ENCODE measurements at regions not wholly inside any gene's neighbourhood (a gene's known extent, or its start where the extent isn't known, plus 50 kb on each side); places are given as distances from the start of the nearest gene placed in this dataset.

DNA sequence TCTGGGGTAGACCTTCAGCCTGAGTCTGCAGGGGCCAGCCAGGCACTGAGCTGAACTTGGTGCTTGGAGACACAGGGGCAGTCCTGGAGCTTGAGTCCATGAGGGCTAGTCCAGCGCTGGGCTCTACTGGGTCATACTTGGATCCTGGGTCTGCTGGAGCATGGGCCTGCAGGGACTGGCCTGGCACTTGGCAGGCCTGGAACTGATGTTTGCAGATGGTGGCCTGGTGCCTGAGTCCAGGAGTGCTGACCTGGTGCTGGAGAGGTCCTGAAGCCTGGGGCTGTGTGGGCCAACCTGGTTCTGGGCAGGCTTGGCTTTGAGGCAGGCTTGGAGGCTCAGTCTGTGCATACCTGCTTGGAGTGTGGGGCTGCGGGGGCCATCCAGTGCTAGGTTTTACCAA lies 143.4 kb upstream of the DSCAM start:
- no peak for DNase-seq

DNA sequence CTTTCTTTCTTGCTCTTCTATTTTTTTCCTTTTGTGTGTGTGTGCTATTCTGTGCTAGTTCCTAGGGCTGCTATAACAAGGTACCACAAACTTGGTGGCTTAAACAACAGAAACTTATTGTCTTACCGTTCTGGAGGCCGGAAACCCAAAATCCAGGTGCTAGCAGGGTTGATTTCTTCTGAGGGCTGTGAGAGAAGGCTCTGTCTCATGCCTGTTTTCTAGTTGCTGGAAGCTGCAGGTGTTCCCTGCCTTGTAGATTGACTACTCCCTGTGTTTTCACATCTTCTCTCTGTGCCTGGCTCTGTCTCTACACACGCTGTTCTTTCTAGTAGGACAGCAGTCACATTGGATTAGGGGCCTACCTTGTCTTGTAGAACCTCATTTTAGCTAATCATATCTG lies 150.9 kb upstream of the DSCAM start:
- no peak for DNase-seq

DNA sequence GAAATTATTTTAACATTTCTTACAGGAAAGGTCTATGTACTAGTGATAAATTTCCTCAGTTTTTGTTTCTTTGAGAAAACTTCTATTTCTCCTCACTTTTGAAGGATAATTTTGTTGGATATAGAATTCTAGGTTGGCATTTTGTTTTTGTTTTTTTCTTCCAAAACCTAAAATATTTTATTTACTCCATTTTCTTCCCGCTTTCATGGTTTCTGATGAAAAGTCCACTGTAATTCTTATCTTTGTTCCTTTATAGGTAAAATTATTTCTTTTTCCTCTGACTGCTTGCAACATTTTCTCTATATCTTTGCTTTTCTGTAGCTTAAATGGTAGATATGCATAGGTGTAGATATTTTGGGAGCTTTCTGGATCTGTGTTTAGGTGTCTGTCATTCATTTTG lies 153.9 kb upstream of the DSCAM start:
- no peak for DNase-seq

DNA sequence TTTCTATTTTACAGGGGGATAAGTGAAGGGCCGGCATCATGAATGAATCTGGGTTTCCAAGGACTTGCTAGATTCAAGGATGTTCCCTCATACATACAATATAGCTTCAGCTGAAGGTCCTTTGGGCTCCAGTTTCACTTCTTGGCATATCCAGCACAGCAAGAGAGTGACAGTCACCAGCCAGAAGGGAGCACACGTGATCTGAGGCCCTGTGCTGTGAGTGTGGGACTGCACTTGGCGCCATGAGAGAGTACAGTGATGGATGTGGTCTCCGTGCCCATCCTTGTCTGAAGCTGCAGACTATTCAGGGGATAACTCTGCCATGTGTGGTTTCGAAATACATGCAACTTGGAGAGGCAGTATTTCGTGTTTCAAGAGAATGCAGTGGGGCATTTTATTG lies 159.7 kb upstream of the DSCAM start:
- no peak for DNase-seq

DNA sequence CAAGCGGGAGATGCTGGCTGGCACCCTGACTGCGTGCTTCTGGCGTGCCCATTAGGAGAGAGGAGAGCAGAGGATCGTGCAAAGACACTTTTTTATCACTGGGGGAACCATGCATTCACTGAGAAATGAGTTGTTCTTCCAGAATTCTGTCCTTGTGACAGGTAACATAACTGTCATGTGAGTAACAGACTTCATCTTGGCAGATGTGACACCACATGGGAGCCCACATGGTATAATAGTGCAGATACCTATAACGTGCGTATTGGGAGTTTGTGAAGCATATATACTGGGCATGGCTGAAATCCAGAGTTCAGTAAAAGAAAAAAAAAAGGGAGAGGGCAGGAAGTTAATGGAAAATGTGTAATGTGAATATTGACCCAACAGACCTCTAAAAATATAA lies 159.6 kb upstream of the BACE2 start:
- DNase-seq, result no peak

DNA sequence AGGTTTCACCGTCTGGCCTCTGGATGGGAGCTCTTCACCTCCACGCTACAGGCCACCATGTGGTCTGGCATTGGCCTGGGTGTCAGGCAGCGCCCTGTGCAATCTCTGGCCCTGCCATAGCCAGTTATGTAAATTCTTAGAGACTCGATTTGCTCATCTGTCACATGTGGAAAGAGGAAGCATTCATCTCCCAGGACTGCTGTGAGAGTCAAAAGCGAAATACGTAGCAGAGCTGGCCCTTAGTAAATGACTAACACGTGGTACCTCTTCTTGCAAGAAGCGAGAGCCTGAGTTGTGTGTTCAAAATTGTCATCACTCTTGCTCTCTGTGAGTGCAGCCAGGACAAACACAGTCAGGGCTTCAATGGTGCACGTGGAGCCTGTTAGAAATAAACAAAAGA lies 159.0 kb upstream of the BACE2 start:
- DNase-seq, result no peak

DNA sequence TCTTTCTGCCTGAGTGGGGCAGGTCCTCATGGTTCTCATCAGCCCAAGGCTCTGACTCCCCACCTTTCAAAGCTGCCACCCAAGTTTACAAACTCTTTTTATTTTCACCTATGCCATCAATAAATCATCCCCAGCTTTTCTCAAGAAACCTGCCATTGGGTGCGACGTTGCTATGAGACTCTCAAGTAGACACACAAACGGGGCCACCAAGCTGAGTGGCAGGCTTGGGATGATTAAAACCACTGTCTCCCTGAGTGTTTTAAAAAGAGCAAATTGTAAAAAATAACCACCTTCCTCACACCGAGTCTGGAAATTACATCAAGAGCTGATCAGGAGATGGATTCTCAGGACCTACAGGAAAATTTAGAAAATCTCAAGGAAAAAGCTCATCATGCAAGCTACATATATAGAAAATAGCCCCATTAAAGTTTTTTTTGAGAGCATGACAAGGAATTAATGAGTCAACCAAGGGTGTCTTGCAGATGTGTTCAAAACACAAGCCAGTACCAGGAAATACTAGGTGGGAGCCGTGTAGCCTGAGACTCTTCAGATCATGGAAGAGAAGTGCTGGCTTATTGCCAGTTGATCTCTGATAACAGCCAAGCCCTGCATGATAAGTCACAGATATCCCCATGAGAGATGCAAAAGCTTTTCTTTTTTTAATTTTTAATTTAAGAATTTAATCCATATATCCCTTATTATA lies 158.4 kb upstream of the BACE2 start:
- DNase-seq, result no peak

DNA sequence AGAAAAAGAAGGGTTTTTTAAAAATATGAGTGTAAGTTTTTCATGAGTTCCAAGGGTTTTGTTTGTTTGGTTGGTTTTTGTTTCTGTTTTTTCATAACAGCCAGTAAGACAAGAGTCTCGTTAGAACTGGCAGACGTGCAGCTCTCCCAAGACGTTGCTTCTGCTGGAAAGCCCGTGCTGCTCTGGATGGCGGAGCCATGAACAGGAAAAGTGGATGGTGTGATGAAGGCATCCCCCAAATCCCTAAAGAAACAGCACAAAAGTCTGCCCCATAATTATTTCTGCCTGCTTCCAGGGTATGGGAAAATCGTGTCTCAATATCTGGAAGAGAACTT lies 157.9 kb upstream of the BACE2 start:
- DNase-seq, result no peak

DNA sequence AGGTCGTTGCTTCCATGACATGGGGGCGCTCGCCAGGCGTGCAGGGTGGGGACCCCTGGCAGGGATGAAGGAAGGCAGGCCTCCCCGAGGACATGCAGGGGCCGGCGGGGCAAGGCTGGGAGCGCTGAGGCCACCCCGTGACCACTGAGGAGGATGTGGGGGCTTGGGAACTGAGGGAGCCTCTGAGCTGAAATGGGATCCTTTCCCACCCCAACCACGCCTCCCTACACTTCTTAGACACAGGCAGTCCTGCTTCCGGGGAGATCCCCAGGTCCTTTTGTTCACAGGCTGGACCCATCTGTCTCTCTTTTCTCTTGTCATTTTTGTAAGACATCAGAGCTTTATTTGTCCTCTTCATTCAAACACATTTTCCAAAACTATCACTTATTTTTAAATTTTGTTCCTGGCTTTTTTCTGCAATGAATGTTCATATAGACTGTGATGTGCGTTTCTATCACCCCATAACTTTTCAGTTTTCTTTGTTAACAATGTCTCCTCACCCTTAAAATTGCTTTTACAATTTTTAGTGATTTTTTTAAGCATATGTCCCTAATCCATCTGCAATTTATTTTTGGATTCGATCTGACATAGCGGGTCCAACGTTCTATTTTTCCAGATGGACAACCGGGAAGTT lies 156.7 kb upstream of the BACE2 start:
- DNase-seq, result no peak

DNA sequence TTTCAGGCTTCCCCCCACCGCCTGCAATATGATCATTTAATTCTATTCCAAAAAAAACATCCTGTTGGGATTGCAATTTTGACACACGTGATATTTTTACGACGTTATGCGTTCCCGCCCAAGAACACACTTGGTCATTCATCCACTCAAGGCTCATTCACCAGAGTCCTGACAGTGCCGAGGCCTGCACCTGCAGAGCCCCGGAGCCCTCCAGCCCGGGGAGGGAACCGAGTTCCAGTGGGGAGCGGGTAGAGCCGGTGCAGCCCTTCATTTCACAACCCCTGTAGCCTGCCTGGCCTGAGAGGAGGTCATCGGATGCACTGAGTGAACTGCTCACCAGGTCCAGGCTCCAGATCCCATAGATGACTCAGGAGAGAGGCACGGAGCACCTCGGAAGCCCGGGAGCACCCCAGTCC lies 156.0 kb upstream of the BACE2 start:
- no peak for DNase-seq

DNA sequence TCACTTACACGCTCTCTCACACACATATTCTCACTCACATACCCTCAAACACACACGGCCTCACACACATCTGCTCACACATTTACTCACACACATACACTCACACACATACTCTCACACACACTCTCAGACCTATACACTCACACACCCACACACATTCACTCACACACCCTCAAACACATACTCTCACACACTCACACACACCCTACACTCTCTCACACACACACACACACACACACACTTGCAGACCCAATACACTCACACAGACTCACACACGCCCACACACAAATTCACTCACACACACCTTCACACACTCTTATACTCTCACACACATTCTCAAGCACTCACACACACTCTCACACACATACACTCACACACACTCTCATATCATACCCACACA lies 155.5 kb upstream of the BACE2 start:
- no peak for DNase-seq

DNA sequence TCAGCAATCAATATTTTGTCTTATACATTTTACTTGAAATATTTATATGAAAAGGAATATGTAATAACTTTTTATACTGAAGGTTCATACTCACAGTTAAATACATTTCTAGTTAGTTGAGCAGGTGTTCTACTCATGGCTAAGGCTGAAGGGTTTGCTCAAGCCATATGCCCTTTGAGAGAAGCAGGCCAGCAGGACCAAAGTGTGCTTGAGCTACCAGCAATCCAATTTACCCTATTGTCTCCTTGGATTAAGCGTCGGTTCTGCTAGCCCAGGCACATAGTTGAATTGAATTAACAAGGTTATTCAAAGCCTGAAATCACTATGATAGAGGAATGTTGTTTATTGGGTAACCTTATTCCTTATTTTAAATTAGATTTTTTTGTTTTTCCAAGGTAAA lies 151.5 kb upstream of the BACE2 start:
- no peak for DNase-seq

DNA sequence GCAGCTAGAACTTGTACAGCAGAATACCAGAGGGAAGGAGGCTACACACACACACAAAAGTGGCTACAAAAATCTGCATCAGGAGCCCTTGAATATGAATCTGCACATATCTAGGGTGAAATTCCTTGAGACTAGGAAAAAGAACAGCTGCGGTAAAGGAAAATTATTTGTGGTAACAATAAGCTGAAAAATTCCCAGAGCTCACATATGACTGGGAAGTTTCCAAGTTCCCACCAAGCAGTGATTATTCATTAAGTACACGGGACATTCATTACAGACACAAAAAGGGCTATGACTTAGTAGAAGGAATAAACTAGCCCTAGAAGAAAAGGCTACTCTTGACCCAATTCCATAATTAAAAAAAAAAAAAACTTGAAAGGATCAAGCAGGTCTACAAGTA lies 149.5 kb upstream of the BACE2 start:
- no peak for DNase-seq

DNA sequence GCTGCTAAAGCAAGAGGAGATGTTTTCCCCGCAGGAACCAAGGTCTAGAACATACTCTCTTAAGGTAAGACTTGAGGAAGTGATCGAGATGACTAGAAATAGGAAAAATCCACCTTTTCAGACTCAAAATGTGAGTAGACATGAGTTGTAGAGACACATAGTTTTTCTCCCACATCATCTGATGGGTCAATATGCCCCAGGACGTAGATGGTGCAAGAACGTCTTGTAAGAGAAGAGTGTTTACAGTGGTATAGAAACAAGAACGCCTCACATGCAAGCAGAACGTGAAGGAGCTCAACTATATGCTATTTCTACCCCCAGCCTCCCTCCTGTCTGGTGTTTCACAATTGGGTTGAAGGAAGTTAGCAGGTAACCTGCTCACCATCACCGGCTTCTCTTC lies 144.0 kb upstream of the BACE2 start:
- DNase-seq, result no peak

DNA sequence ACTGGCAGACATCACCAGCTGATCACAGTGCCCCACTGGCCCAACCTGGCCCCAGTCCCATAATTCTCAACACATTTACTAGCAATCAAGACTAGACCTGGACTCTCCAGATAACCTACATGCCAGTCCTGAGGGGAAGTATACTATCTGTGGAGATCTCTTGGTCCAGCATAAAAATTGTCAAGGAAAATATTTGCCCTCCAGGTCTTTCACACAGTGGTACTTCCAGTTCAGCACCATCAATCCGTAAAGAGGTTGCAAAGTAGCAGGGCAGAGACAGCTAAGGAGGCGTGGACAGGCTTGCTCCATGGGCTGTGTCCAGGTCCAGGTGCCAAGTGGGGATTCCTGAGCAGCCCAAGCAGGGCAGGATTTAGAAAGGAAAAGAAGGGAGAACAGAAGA lies 143.6 kb upstream of the BACE2 start:
- no peak for DNase-seq

DNA sequence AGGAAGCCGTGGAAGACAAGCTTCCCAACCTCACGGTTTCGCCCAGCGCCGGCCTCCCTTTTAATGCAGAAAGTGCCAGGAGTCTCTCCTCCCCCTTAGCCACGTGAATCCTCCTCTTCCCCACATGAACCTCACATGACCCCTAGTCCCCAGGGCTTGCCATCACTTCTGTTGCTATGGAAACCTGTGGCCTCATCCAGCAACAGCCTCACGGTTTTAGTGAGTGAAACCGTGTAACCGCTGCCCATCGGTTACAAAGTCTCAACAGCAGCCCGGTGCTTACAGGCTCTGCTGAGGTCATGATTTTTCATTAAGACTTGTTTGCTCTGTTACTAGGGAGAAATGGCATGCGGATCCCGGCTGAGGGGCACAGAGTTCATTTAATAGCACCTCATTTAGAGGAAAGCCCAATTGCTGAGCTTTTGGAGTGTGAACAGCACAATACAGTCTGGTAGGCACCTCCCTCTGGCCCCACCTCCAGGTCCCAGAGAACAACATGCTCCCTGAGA lies 143.2 kb upstream of the BACE2 start:
- DNase-seq, result no peak

DNA sequence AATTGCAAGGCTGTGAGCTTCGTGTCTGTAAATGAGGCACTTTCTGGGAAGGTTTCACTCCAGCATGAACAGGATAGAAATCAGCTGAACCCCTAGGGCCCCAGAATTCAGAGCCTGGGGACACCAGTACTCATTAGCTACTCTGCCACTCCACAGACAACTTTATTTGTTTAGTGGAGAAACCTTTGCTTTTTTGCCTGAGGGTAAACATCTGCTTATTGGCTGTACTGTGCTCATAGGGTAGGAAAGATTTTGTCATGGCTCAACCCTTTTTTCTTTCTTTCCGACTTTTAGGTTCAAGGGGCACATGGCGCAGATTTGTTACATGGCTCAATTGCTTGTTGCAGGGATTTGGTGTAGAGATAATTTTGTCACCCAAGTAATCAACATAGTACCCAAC lies 138.4 kb upstream of the BACE2 start:
- no peak for DNase-seq

DNA sequence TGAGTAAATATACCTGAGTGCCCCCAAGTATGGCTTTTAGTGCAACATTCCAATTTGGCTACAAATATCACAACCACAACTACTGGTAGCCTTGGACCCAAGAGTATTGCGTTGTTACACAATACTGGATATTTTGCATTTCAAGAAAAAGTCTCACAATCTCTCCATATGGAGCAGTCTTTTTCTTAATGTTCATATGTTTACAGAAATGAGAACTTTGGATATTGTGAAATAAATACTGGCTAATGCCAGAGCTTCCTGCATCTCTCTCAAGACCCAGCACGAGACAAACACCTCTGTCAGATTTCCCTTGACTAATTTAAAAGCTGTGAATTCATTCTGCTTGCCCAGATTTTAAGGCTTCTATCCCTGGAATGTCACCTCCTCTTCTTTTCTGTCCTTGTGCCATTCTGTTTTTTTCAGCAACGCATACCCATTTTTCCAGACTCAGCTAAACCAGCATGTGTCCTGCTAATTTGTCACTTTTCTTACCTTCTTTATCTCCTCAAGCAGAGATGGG lies 136.2 kb upstream of the BACE2 start:
- DNase-seq, result no peak

DNA sequence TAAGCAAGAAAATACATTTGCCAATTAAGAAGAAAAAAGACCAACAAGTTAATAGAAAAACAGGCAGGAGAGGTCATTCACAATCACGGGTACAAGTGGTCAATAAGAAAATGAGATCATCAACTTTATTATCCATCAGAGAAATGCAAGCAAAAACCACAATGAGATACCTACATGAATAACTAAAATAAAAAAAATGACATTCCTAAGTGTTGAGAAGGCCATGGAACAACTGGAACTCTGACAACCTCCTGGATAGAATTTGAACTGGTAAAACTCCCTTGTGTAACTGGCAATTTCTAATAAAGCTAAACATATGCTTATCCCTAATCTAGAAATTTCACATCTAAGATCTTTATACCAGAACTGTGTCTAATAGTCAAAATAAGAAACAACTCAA lies 135.4 kb upstream of the BACE2 start:
- no peak for DNase-seq

DNA sequence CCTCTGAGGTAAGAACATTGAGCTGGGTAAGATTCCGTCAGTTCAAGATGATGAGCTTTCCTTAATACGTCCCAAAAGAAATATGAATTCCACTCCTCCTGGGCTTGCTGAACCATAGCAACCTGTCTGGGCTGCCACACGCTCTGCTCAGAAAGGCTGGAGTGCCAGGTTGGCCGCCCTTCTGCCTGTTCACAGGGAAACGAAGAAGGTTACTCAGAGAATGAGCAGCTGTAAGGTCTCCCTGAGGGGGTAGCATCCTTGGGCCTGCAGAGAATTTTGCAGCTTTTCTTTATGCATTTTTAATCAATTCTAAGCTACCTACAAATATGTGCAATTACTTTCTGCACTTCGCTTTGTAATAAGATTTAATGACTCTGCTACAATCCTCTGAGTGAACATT lies 130.7 kb upstream of the BACE2 start:
- no peak for DNase-seq

DNA sequence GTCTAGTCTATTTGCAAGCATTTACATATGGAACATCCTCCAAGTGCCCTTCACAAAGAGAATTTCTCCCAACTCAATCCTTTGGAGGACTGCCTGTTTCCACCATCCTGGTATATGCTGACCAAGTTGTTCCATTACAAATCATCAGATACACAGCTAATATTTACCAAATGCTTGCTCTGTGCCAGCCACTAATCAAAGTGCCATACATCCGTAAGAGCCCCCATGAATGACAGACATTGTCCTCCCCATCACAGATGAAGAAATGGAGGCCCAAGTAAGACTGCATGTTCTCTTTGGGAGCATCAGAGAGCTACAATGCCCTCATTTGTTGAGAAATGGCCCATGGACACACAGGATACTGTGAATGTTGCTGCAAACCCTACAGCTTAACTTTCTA lies 130.0 kb upstream of the BACE2 start:
- DNase-seq, result no peak

DNA sequence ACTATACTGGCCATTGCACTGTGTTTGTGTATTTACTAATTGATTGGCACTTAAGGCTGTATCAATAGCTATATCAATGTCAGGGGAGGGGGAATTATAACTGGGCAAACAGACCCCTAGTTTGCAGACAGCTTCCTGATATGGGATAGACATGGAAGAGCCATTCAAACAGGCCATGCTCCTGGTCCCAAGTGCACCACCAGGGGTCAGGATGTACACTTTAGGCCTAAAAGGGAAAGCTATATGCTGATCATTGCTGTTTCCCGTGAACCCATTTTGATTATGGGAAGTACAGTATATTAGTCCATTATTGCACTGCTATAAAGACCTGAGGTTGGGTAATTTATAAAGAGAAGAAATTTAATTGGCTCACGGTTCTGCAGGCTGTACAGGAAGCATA lies 124.9 kb upstream of the BACE2 start:
- no peak for DNase-seq

DNA sequence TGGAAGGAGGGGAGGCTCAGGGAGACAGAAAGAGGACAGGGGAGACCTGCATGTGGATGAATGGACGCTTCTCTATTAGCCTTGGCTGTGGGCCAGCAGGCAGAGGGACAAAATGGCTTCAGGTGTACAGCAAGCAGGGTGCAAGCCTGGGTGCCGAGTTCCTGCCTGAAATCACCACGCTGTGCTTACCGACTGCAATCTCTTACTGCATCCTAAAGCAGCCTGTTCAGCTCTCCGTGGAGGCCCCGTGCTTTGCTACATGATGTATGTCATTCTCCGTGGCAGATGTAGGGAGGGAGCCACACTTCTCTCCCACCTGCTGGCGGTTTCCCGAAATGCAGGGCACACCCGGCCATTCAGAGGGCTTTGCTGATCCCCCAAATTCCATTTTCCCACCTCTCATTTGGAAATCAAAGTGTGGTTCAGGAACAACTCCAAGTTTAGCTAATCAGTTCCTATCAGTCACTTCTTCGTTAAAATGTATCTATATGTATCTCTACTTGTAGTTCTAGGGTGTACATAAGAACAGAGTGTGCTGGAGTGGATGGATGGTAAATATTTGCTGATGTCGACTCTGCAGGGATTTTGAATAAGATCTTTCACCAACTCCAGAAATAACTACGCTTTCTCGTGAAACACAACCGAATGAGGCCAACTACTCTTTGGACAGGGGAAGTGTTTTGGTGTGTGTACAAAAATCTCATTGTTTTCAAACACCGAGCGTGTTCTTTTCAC lies 122.3 kb upstream of the BACE2 start:
- no peak for DNase-seq

DNA sequence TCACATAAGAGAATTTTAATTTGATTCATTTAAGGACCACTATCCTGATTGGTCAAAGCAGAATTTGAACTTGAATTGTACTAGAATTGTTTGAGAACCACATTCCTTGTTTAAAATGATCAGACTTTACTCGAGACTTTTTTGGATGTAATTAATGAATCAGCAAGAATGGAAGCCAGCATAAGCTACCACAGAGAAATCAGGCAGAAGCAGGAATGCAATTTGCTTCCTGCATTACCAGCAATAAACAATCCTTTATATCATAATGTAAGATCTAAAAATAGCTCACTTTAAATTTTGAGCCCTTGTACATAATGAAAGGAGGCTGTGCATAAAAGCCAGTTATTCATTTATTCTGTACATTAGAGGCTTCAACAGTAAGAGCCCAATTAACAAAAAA lies 119.8 kb upstream of the BACE2 start:
- DNase-seq, result no peak
